Mucosa of descending colon (tissue), 3 donors: ENCODE measurements at regions not wholly inside any gene's neighbourhood (a gene's known extent, or its start where the extent isn't known, plus 50 kb on each side); places are given as distances from the start of the nearest gene placed in this dataset.
A peak's percentile ranks its signal among the peaks of the same experiment; 100 is the strongest.

Experiments used
- ATAC-seq: fragments of 200-7000 bp; cut with Tn5 transposase; one replicate; pipeline ENCODE4 v1.9.1; 2020; ENCODE audit warnings: mild to moderate bottlenecking, moderate library complexity
- DNase-seq, 3 donors: peaks; one replicate each; pipeline ENCODE4 v3.0.0-alpha.2; 2020
- H3K36me3 ChIP-seq: fragments of 200-600 bp; one replicate; pipeline ENCODE4 v1.8.0; 2021; ENCODE audit warnings: low read depth, mild to moderate bottlenecking
- H3K4me1 ChIP-seq: fragments of 200-600 bp; one replicate; pipeline ENCODE4 v1.8.0; 2021; ENCODE audit warnings: low read depth, mild to moderate bottlenecking
- H3K4me3 ChIP-seq: fragments of 200-600 bp; one replicate; pipeline ENCODE4 v1.8.0; 2021; ENCODE audit warnings: mild to moderate bottlenecking
- H3K9me3 ChIP-seq: fragments of 200-600 bp; one replicate; pipeline ENCODE4 v1.8.0; 2021; ENCODE audit warnings: mild to moderate bottlenecking
- intact Hi-C, 2 donors: fragments of 100-400 bp; cut with DNase I in 1 of 2; cut with micrococcal nuclease in 1 of 2; formaldehyde crosslinking; loops; one replicate each; pipeline versions ENCODE4 v1.11.0 to v1.11.1; 2022; cut with DNase I, micrococcal nuclease
- TF ChIP-seq, protein P1 (sequence below): fragments of 200-600 bp; IDR thresholded peaks from one replicate; pipeline ENCODE4 v1.8.0; 2022; ENCODE audit warnings: antibody characterized with exemption, mild to moderate bottlenecking
- donor health status: DM: no; HTN: no; CAD: no; lungs with moderate emphysema.
- donor health status: DM: no; HTN: no; CAD: no.
- donor health status: DM: no; HTN: yes; CAD: no.

DNA sequence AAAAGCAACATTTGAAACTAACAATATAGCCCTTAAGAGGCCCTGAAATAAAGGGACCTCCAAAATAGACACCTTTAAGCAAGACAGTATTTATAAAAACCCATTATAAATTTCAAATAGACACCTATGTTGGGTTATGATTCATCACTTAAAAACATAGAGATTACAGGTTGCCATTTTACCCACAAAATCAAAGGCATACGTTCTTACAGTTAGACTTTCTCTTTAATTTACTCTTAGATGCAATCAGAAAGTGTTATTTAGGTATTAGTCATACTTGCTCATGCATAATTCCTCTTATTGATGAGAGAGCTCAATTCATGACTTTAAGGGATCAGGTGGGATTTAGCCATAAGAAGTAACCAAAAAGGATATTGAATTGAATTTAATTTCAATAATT, 51.5 kb upstream of the TMEM200A start:
- H3K36me3 ChIP-seq, result no peaks in the 10 kb centered on the region
- H3K4me3 ChIP-seq, result no peak overlapping the region
- no peaks in the 10 kb centered on the region for H3K9me3 ChIP-seq
- ATAC-seq, result no peak
- intact Hi-C loops, result no loop called here
- H3K4me1 ChIP-seq, result no peaks in the 10 kb centered on the region
- no peak for DNase-seq
- TF ChIP-seq, protein P1, sequence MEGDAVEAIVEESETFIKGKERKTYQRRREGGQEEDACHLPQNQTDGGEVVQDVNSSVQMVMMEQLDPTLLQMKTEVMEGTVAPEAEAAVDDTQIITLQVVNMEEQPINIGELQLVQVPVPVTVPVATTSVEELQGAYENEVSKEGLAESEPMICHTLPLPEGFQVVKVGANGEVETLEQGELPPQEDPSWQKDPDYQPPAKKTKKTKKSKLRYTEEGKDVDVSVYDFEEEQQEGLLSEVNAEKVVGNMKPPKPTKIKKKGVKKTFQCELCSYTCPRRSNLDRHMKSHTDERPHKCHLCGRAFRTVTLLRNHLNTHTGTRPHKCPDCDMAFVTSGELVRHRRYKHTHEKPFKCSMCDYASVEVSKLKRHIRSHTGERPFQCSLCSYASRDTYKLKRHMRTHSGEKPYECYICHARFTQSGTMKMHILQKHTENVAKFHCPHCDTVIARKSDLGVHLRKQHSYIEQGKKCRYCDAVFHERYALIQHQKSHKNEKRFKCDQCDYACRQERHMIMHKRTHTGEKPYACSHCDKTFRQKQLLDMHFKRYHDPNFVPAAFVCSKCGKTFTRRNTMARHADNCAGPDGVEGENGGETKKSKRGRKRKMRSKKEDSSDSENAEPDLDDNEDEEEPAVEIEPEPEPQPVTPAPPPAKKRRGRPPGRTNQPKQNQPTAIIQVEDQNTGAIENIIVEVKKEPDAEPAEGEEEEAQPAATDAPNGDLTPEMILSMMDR, result no peak

DNA sequence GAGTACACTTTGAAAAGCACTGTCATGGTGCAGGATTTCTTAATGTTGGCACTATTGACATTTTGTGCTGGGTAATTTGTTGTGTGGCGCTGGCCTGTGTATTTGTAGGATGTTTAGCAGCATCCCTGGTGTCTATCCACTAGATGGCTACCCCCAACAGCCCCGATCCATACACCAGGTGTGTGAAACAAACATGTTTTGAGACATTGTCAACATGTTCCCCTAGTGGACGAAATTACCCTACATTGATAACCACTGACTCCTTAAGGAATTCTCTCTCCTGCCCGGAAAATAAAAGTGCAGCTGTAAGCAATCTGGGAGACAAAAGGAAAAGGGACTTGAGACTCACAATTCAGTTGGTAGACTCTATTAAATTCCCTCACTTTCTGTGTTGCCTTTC, 52.6 kb upstream of the TMEM200A start:
- DNase-seq (no peak), ATAC-seq (no peak)
- intact Hi-C loops, result no loop called here
- no peaks in the 10 kb centered on the region for H3K36me3 ChIP-seq
- H3K4me3 ChIP-seq, result no peak overlapping the region
- TF ChIP-seq, protein P1, result no peak
- no peaks in the 10 kb centered on the region for H3K4me1 ChIP-seq
- no peaks in the 10 kb centered on the region for H3K9me3 ChIP-seq

DNA sequence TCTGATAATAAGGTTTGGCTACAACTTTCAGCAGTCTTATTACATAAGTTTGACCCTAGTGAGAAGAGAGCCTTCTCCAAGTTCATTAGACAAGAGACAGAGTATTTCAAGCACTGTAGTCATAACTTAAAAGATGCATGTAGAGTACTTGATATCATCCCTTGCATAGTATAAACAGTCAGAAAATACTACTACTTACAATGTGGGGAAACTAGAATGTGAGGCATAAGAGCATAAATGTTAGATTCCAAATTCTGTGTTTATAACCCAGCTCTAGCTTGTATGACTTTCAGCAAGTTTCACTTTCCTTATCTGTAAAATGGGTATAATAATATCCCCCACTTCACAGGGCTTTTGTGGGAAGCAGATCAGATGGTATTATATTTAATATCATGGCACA, 56.8 kb upstream of the TMEM200A start:
- no peak for DNase-seq
- TF ChIP-seq, protein P1, result no peak
- no peaks in the 10 kb centered on the region for H3K4me1 ChIP-seq
- no peak overlapping the region for H3K4me3 ChIP-seq
- no peaks in the 10 kb centered on the region for H3K9me3 ChIP-seq
- no peak for ATAC-seq
- intact Hi-C loops, result no loop called here
- no peaks in the 10 kb centered on the region for H3K36me3 ChIP-seq

DNA sequence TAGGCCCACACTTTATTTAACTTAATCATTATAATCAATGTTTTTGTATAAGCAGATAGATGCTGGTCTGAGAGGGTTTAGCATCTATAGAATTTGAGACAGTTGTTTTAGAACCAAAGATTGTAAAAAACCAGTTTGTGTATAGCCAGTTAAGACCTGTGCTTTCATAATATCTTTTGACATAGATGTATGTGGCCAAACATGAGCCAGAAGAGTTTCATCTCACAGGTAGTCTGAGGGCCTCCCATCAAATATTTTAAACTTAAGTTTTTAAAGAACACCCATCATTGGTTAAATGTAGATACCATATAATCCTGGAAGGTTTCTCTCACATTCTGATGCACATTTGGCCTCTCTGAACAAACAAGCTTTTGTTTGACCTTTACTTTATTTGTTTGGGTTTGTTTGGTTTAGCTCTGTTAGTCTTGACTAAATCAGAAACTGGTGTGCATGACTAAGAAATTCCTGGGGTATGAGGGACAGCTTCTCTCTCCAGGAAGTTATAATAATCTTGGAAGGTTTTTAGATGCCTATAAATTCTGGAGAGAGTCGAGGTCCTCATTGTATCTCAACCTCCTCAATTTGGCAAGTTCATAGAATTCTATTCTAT, 58.0 kb upstream of the TMEM200A start:
- Histone ChIP-seq H3K9me3 (no peaks in the 10 kb centered on the region), H3K36me3 (no peaks in the 10 kb centered on the region), H3K4me3 (no peak overlapping the region), H3K4me1 (no peaks in the 10 kb centered on the region)
- intact Hi-C loops, result no loop called here
- TF ChIP-seq, protein P1, result no peak
- ATAC-seq (peak; percentile 82), DNase-seq (no peak)

DNA sequence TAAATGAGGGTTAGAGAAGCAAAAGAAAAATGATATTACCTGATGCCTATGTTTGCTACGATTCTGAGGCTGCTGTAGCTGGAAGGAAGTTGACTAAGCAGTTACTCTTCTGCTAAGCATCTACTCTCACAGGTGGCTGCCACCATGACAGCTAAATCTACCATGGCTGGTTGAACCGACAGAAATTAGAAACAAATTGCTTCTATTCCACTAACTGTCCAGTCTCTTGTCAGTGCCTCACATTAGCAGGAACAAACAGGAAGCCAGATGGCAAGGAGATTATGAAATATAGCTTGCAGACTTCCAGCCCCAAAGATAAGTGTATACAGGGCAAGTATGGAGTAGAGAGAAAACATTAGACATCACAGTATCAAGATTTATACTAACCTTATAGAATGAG, 59.4 kb upstream of the TMEM200A start:
- H3K4me1 ChIP-seq, result no peaks in the 10 kb centered on the region
- H3K9me3 ChIP-seq, result no peaks in the 10 kb centered on the region
- H3K36me3 ChIP-seq, result no peaks in the 10 kb centered on the region
- no peak for ATAC-seq
- intact Hi-C loops, result no loop called here
- H3K4me3 ChIP-seq, result no peak overlapping the region
- TF ChIP-seq, protein P1, result no peak
- no peak for DNase-seq

DNA sequence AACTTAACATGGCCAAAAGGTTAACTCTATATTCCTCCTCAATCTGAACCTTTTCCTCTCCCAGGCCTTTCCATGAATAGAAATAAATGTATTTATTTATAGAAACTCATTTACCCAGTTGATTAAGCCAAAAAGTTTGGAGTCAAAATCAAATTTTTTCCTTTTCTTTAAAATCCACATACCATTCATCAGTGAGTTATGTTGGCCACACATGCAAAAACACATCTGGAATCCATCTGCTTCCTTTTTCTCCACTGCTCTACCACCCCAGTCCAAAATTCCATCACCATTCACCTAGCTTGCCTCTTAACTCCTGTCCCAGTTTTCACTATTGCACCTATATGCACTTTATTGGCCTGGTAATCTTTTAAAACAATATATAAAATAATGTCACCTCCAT, 62.4 kb upstream of the TMEM200A start:
- intact Hi-C loops, result no loop called here
- ATAC-seq (no peak), DNase-seq (no peak)
- Histone ChIP-seq H3K4me3 (no peak overlapping the region), H3K36me3 (no peaks in the 10 kb centered on the region), H3K4me1 (no peaks in the 10 kb centered on the region), H3K9me3 (no peaks in the 10 kb centered on the region)
- TF ChIP-seq, protein P1, result no peak
